Posterior vena cava (tissue), 2 donors: ENCODE measurements at regions not wholly inside any gene's neighbourhood (a gene's known extent, or its start where the extent isn't known, plus 50 kb on each side); places are given as distances from the start of the nearest gene placed in this dataset.

Source experiments
- DNase-seq: peaks from one replicate; pipeline ENCODE4 v3.0.0-alpha.2; 2020; ENCODE audit warnings: low spot score
- intact Hi-C, 2 donors: fragments of 100-400 bp; cut with DNase I; formaldehyde crosslinking; loops; one replicate each; pipeline versions ENCODE4 v1.14.1 to v1.14.2; 2022 to 2023
- donor health status: DM: yes; HTN: yes; CAD: no.
- donor health status: DM: yes; HTN: yes; CAD: no.

GRCh38 chr9:580652-581342 is 260.7 kb upstream of the DMRT1 start:
- intact Hi-C loops, result no loop called here
- DNase-seq, result no peak

- intact Hi-C loops, result no loop called here
- no peak for DNase-seq
Measured at GRCh38 chr9:581673-582497, 259.6 kb upstream of the DMRT1 start.

- no peak for DNase-seq
- intact Hi-C loops, result no loop called here
Measured at GRCh38 chr9:582775-583174, 258.7 kb upstream of the DMRT1 start.

GRCh38 chr9:587527-587926 is 254.0 kb upstream of the DMRT1 start:
- no peak for DNase-seq
- intact Hi-C loops, result no loop called here

- DNase-seq, result no peak
- intact Hi-C loops, result no loop called here
Measured at GRCh38 chr9:588981-589380, 252.5 kb upstream of the DMRT1 start.

GRCh38 chr9:589723-590122 is 251.8 kb upstream of the DMRT1 start:
- intact Hi-C loops, result loop anchor here in 1 of 2 donors (5.0 kb wide), 1 partner anchor 182 kb away; no protein-coding TSS in a partner anchor
- DNase-seq, result no peak

- intact Hi-C loops, result loop anchor here in 1 of 2 donors (5.0 kb wide), 1 partner anchor 184 kb away; no protein-coding TSS in a partner anchor
Measured at GRCh38 chr9:591292-591691, 250.2 kb upstream of the DMRT1 start.

GRCh38 chr9:592225-592624 is 249.3 kb upstream of the DMRT1 start:
- intact Hi-C loops, result loop anchor here in 1 of 2 donors (5.0 kb wide), 1 partner anchor 185 kb away; no protein-coding TSS in a partner anchor
- DNase-seq, result no peak

More at GRCh38 chr9:591292-591691, 250.2 kb upstream of the DMRT1 start:
- DNase-seq, result no peak

GRCh38 chr9:592733-593132 is 248.8 kb upstream of the DMRT1 start:
- intact Hi-C loops, result loop anchor here in 1 of 2 donors (5.0 kb wide), 1 partner anchor 185 kb away; no protein-coding TSS in a partner anchor
- DNase-seq, result no peak

GRCh38 chr9:593809-594208 is 247.7 kb upstream of the DMRT1 start:
- DNase-seq, result no peak
- intact Hi-C loops, result loop anchor here in 1 of 2 donors (5.0 kb wide), 1 partner anchor 187 kb away; no protein-coding TSS in a partner anchor

GRCh38 chr9:596703-597102 is 244.8 kb upstream of the DMRT1 start:
- intact Hi-C loops, result no loop called here
- DNase-seq, result no peak

- DNase-seq, result no peak
- intact Hi-C loops, result no loop called here
Measured at GRCh38 chr9:600006-600405, 241.5 kb upstream of the DMRT1 start.

GRCh38 chr9:602716-603115 is 238.8 kb upstream of the DMRT1 start:
- no peak for DNase-seq
- intact Hi-C loops, result no loop called here

- intact Hi-C loops, result no loop called here
Measured at GRCh38 chr9:603126-603525, 238.4 kb upstream of the DMRT1 start.

GRCh38 chr9:607417-607816 is 234.1 kb upstream of the DMRT1 start:
- intact Hi-C loops, result no loop called here

More at GRCh38 chr9:603126-603525, 238.4 kb upstream of the DMRT1 start:
- no peak for DNase-seq

GRCh38 chr9:613771-614347 is 227.6 kb upstream of the DMRT1 start:
- peak; percentile 91 for DNase-seq
- intact Hi-C loops, result loop anchor here in 1 of 2 donors (5.0 kb wide), 1 partner anchor 148 kb away; no protein-coding TSS in a partner anchor

More at GRCh38 chr9:607417-607816, 234.1 kb upstream of the DMRT1 start:
- no peak for DNase-seq

- DNase-seq, result no peak
- intact Hi-C loops, result loop anchor here in 1 of 2 donors (5.0 kb wide), 1 partner anchor 148 kb away; no protein-coding TSS in a partner anchor
Measured at GRCh38 chr9:614431-614830, 227.1 kb upstream of the DMRT1 start.

- intact Hi-C loops, result loop anchor here in 1 of 2 donors (5.0 kb wide), 1 partner anchor 142 kb away; no protein-coding TSS in a partner anchor
- DNase-seq, result no peak
Measured at GRCh38 chr9:615756-616155, 225.7 kb upstream of the DMRT1 start.

- intact Hi-C loops, result loop anchor here in 1 of 2 donors (5.0 kb wide), 1 partner anchor 141 kb away; no protein-coding TSS in a partner anchor
- no peak for DNase-seq
Measured at GRCh38 chr9:616694-617093, 224.8 kb upstream of the DMRT1 start.
